Right atrium auricular region (tissue), 2 donors: ENCODE measurements at regions not wholly inside any gene's neighbourhood (a gene's known extent, or its start where the extent isn't known, plus 50 kb on each side); places are given as distances from the start of the nearest gene placed in this dataset.
"Not testable (repeated sequence)": the region's sequence is repeated elsewhere in the genome, so short reads cannot be mapped to it uniquely, and the experiment has no call there.

Experiments used
- DNase-seq: peaks from one replicate; pipeline ENCODE4 v3.0.0-alpha.2; 2019; ENCODE audit warnings: low spot score
- H3K27ac ChIP-seq, 2 donors: fragments of 200-600 bp; sonication (generic); 1 replicate in 1 of 2; 2 replicates in 1 of 2; pipeline ENCODE4 v1.5.1; 2016 to 2019
- H3K27me3 ChIP-seq, 2 donors: fragments of 200-600 bp; sonication (generic); one replicate each; pipeline versions ENCODE4 v1.5.1 to v1.6.0; 2017 to 2019
- H3K36me3 ChIP-seq: fragments of 200-600 bp; sonication (generic); one replicate; pipeline ENCODE4 v1.5.1; 2016
- H3K4me1 ChIP-seq, 2 donors: fragments of 200-600 bp; sonication (generic); one replicate each; pipeline versions ENCODE4 v1.5.1 to v1.6.0; 2017 to 2019
- H3K4me3 ChIP-seq, 2 donors: fragments of 200-600 bp; sonication (generic); 1 replicate in 1 of 2; 2 replicates in 1 of 2; pipeline ENCODE4 v1.5.1; 2017 to 2019; ENCODE audit warnings: mild to moderate bottlenecking in 1 of 2, moderate library complexity in 1 of 2
- H3K9me3 ChIP-seq, 2 donors: fragments of 200-600 bp; sonication (generic); one replicate each; pipeline ENCODE4 v1.5.1; 2019

DNA sequence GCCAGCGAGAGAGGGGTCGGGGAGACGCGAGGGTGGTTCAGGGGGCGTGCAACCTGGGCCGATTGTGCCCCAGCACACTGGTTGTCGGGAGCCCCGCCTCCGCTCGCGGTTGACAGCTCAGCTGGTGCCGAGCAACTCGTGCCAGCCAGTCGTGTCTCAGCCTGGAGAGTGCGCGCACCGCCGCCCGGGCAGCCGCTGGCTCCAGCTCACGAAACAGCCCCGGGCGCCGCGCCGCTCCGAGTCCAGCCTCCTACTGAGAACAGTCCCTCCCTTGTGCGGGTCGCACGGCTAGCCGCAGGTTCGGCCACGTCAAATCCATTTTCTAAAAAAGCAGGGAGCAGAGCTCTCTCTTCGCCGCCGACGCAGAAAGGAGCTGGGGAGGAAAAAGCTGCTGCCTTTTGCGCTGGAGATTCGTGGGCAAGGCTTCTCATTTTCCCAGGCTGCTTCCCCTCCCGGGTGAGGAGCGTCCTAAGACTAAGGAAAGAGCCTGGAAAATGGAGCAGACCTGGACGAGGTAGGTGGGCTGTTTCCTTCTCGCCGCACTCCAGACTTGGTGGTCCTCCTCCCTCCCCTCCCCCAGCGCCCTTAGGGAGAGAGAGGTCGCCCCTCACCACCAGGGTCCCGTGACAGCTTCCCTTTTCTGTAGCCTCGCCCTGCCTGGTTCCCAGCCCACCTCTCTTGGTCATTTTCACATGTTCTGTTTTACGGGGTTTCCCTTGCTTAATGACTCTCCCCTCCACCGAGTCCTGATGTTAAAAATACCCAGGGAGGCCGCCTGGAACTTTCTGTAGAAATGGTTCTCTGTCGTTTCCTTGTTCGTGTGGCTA is 56.7 kb upstream of the SEC22B start:
- not testable (repeated sequence) for DNase-seq, H3K9me3 ChIP-seq, H3K27me3 ChIP-seq, H3K36me3 ChIP-seq, H3K4me1 ChIP-seq
- peak overlapping the region; percentile 17 to 39 for H3K4me3 ChIP-seq
- peak overlapping the region in 1 of 2 donors; percentile 61 for H3K27ac ChIP-seq

DNA sequence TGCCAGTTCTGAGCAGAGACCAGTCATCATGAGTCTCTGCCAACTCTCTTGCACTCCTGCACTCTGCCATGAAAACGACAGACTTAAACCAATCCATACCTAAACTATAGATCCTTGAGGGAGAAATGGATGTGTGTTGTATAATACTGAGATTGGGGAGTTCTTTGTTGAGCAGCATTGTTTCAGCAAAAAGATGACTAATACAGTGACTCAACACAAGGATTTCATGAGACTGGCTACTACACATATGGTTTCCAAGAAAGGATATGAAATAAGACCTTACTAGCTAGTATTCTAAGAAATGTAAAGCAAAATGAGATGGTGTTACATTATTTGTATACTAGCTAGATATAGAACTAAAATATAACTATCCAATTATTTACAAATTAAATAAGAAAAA is 53.5 kb upstream of the SEC22B start:
- not testable (repeated sequence) for H3K36me3 ChIP-seq, H3K27me3 ChIP-seq, H3K27ac ChIP-seq, H3K4me1 ChIP-seq, H3K4me3 ChIP-seq, DNase-seq, H3K9me3 ChIP-seq
